ENCODE measurements at regions not wholly inside any gene's neighbourhood (a gene's known extent, or its start where the extent isn't known, plus 50 kb on each side); places are given as distances from the start of the nearest gene placed in this dataset.
A peak's percentile ranks its signal among the peaks of the same experiment; 100 is the strongest.
"Not testable (repeated sequence)": the region's sequence is repeated elsewhere in the genome, so short reads cannot be mapped to it uniquely, and the experiment has no call there.

- no peak for DNase-seq
Measured at GRCh38 chr5:165370233-165370632, 1864.8 kb downstream of the MAT2B start.

DNA sequence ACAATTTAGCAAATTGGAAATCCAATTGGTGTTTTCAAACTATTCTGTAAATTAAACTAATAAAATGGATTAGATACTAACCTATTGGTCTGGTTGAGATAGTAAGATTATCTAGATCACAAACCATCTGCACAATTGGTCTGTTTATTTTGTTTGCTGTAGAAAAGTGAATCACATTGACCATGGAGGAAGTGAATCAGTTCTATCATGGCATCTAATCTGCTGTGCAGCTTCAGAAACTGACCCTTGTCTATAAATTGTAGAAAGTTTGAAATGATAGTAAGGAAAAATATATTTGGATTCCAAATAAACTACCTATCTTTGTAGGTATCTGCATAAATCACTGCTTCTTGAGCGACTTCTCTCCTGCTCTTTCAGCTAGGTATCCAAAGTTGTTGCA is 1865.4 kb downstream of the MAT2B start:
- DNase-seq = no peak

GRCh38 chr5:165375201-165375600 is 1869.8 kb downstream of the MAT2B start:
- DNase-seq = no peak

DNA sequence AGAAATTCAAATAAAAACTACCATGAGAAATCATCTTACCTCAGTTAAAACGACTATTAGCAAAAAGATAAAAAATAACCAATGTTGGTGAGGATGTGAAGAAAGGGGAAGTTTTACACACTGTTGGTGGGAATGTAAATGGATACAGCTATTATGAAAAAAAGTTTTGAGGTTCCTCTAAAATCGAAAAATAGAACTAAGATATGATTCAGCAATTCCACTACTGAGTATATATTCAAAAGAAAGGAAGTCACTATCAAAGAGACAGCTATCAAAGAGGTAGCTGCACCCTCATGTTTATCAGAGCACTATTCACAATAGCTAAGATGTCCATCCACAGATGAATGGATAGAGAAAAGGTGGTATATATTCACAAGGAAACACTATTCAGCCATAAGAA is 1888.4 kb downstream of the MAT2B start:
- DNase-seq = no peak

GRCh38 chr5:165397516-165397915 is 1892.1 kb downstream of the MAT2B start:
- DNase-seq = no peak

DNA sequence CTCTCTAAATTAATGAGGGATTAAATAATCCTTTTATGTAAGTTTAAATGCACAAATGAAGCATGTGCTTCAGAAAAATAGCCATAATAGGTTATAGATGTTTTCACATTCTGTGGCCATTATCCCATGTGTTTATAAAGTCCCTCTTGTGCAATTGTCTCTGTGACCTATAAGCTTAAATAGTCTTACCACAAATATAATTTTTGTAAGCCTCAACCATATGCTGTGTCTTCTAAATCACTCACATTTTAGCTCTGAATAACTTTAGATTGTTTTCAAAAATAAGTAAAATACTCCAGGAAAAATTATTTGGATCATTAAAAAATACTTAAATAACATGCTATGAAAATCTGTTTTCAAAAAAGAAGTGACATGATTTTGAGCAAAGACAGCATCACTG is 1894.7 kb downstream of the MAT2B start:
- DNase-seq = no peak

DNA sequence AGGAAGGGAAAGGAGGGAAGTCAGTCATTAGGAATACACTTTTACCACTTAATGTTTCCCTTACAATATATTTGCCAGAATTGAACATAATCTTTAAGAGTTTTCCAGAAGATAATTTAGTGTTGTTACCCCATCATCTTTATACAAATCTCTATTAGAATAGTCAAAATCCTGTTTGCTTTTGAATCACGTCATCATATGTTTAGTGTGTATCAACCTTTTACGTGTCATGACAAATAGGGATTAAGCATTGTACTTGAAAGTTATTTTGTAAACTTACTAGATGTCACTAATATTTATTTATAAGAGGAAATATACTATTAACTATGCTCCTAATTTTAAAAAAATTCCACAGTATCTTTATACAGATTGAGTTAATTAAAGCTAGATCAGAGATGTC is 1899.5 kb downstream of the MAT2B start:
- no peak for DNase-seq

DNA sequence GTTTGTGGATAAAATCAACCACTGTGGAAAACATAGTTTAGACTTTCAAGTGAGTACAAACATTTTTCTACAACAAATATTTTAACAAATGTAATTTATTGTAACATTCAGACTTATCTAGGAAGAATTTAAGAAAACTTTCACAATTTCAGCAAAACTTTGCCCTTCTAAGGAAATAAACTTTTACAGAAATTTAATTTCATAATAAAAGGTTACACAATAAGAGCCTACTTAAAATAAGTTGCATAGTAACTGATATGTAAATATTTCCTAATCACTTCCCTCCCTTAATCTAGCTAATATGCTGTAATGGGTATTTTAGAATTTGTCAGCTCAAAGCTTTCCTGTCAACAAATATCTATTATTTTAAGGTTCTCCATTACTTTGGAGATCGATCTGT is 1899.9 kb downstream of the MAT2B start:
- no peak for DNase-seq

DNA sequence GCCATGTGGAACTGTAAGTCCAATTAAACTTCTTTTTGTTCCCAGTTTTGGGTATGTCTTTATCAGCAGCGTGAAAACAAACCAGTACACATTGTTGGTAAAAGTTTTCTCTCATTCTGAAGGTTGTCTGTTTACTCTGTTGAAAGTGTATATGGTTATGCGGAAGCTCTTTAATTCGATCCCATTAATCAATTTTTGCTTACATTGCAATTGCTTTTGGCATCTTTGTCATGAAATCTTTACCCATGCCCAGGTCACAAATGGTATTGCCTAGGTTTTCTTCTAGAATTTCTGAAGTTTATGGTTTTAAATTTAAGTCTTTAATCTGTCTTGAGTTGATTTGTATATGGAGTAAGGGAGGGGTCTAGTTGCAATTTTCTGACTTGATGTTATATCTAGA is 1901.9 kb downstream of the MAT2B start:
- no peak for DNase-seq

DNA sequence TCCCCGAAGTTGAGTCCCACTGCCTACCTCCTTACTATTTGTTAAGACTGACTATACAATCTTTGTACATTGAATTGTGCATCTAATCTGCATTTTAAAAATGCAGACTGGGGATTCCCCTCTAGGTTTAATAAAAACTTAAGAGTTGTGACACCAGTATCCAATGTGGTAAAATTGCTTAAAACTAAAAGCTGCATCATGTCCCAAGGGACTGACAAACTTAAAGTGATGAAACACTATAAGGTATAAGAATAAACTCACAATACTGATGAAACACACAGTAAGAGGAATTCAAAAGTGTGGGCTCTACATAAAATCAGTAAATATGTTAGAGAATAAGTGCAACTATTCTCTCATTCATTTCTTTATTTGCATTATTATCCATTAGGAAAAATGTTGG is 1905.1 kb downstream of the MAT2B start:
- no peak for DNase-seq

- DNase-seq = not testable (repeated sequence)
Measured at GRCh38 chr5:165411532-165411931, 1906.1 kb downstream of the MAT2B start.

DNA sequence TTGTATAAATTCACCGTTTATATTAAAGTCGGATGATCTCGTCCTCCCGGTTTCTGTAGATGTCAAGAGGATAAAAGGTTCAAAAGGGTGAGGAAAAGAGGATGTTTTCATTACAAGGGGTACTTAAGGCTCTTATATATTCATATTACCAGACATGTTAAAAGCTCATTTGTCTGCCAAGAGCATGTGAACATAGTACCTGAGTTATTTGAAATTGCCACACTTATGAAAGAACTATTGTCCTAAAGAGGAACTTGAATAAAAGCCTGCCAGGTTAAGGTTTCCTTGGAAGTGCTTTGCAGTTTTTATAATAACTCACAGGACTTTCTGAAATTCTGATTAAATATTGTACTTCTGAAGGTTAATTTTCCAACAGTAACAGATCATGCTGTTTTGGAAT is 1915.1 kb downstream of the MAT2B start:
- DNase-seq = no peak

DNA sequence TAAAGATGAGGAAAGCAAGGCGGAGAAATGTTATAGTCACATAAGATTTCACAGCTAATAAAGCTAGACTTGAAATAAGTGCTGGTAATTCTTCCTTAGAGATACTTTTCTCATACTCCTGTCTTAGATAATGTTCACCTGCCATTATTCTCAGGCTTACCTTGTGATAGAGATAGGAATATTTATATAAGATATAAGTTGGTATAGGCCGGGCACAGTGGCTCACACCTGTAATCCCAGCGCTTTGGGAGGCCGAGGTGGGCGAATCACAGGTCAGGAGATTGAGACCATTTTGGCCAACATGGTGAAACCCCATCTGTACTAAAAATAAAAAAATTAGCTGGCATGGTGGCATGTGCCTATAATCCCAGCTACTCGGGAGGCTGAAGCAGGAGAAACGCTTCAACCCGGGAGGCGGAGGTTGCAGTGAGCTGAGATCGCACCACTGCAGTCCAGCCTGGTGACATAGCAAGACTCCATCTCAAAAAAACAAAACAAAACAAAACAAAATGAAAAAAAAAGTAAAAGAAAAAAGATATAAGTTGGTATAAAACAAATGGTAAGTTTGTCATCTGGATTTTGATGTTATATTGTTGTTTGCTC is 1918.4 kb downstream of the MAT2B start:
- DNase-seq = no peak

DNA sequence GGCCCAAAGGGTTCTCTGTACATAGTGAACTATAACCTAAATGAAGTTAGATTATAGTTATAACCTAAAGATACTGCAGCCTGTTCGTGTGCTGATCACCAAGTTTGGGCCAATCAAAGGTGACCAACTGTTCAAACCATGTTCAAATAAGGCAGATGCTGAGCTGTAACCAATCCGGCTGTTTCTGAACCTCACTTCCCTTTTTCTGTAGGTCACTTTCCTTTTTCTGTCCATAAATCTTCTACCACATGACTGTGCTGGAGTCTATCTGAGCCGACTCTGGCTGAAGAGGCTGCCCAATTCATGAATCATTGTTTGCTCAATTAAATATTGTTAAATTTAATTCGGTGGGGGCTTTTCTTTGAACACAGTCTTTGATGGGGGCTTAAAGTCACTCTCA is 1920.2 kb downstream of the MAT2B start:
- DNase-seq = no peak

- no peak for DNase-seq
Measured at GRCh38 chr5:165448753-165449152, 1943.3 kb downstream of the MAT2B start.

GRCh38 chr5:165457859-165458481 is 1952.6 kb downstream of the MAT2B start:
- peak; percentile 0 to 4 for DNase-seq

GRCh38 chr5:165459232-165459631 is 1953.8 kb downstream of the MAT2B start:
- no peak for DNase-seq

DNA sequence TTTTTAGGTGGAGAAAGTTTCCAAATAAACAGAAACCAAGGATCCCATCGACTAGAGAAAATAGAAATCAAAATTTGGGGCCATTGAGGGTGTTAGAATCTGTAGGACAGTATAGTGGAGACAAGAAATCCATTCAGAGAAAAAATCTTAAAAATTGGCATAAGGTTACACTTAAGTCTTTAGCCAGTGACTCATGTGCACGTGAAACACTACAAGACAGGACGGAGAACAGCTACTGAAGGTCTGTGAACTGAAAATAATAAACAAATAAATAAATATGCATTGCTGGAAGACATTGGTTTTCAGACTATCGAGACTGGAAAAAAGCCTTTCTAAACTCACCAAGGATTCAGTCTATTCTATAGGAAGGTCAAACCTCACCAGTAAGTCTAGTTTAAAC is 1955.5 kb downstream of the MAT2B start:
- no peak for DNase-seq

- DNase-seq = no peak
Measured at GRCh38 chr5:165477546-165477945, 1972.1 kb downstream of the MAT2B start.

DNA sequence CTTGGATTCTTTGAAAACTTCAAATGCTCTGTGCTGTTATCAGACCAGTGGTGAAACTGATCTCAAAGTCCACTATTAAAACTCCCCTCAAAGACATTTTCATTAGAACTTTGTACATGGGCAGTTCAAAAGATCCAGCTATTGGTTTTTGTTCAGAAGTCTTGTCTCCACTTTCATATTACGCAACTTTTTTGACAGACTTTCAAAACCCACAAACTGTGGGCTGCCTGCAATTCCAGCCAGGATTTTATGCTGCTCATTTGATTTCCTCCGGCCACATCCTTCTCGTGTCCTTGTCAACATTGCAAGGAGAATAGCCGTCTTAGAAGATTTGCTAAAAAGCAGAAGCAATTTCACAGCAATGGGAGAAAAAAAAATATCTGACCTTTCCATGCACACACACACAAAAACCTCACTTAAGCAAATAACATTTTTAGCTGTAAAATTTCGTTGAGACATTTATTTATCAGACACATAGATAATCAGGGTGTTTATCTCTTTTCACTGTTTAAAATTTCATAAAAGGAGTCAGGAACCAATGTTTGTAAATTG is 1990.5 kb downstream of the MAT2B start:
- no peak for DNase-seq

GRCh38 chr5:165497707-165498106 is 1992.3 kb downstream of the MAT2B start:
- DNase-seq = peak; percentile 32 to 43

DNA sequence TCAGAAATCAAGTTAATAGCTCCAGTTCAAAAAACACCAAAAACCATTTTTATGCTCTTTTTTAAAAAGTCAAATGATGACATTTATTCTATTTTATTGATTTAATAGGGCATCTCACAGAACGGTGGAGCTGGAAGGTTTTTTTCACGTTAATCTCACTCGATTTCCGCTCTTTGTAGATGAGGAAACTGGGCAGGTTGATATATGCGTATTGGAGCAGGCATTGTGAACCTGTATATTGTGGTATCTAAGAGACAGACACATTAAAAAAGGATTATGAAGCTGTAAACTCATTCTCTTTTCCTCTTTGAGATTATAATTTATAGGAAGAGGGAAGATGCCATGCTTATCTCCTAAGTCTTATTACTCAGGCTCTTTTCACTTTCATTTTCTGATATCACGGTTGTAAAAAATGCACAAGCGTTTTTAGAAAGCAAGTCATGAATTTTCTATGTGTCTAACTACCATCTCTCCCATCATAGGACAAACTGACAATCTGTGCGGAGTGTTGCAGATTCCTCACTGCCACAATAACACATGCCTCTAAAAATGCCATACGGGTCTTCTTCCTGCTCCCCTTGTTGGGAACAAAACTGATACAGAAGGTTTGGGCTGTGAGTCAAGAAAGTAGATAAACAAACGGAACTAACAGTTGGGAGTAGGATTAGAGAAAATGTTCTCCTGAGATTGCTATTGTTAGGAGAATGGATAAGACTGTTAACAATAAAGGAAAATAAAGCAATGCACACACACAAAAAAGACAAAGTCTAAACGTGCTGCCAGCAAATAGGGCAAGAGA is 1997.7 kb downstream of the MAT2B start:
- DNase-seq = no peak

DNA sequence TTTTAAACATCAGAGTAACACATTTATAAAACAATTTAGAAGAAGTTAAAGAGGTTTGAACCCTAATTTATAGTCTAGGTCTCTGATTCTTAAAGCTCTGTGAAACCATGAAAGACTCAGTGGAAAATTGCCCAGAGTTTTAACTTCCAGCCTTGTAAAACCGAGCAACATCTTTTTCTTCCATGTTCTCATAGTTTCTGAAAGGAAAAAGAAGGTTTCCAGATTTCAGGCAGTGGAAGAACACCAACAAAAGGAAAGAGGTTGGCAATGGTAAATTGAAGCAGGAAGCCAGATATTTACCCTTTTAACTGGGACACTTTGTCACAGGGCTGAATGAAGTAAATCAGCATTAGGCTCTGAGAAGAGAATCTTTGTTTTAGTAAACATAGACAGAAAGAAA is 1999.3 kb downstream of the MAT2B start:
- no peak for DNase-seq

DNA sequence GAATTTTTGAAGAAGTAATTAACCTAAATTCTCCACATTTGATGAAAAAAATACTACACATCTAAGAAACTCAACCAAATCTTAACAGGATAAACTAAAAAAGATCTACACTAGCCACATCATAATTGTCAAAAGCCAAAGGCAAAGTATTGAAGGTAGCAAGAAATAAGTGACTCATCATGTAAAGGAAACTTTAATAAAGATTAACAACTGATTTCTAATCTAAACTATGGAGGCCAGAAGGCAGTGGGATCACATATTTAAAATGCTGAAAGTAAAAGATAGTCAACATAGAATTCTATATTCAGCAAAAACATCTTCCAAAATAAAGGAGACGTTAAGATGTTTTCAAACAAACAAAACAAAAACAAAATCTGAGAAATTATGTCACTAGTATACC is 2002.9 kb downstream of the MAT2B start:
- DNase-seq = no peak
